SK-N-SH treated with all-trans-retinoic acid at 6 μM for 48 hours (cell line): ENCODE measurements at regions not wholly inside any gene's neighbourhood (a gene's known extent, or its start where the extent isn't known, plus 50 kb on each side); places are given as distances from the start of the nearest gene placed in this dataset.

ENCODE experiments used
- ATAC-seq: fragments of 200-7000 bp; cut with Tn5 transposase; 3 replicates; pipeline ENCODE4 v1.9.1; 2020; ENCODE audit warnings: mild to moderate bottlenecking, moderate library complexity
- ARNTL ChIP-seq: fragments of 450-650 bp; formaldehyde crosslinking; IDR thresholded peaks from 2 replicates; pipeline ENCODE4 v1.5.0; 2020; ENCODE audit warnings: low read depth, mild to moderate bottlenecking, moderate library complexity, borderline replicate concordance
- BACH2 ChIP-seq: fragments of 250-450 bp; sonication (Bioruptor Pico); IDR thresholded peaks from 2 replicates; pipeline ENCODE4 v1.9.0; 2021; ENCODE audit warnings: mild to moderate bottlenecking, borderline replicate concordance
- ESRRG ChIP-seq: fragments of 250-450 bp; sonication (Bioruptor Pico); IDR thresholded peaks from 2 replicates; pipeline ENCODE4 v1.6.1; 2021; ENCODE audit warnings: mild to moderate bottlenecking
- GLIS3 ChIP-seq: fragments of 250-450 bp; sonication (Bioruptor Pico); IDR thresholded peaks from 2 replicates; pipeline ENCODE4 v1.5.0; 2020; ENCODE audit warnings: mild to moderate bottlenecking, moderate library complexity
- ISL1 ChIP-seq: fragments of 250-450 bp; sonication (Bioruptor Pico); IDR thresholded peaks from 2 replicates; pipeline ENCODE4 v2.1.2; 2022; ENCODE audit warnings: mild to moderate bottlenecking, moderate library complexity
- OSR1 ChIP-seq: fragments of 250-450 bp; sonication (Bioruptor Pico); IDR thresholded peaks from 2 replicates; pipeline ENCODE4 v1.8.0; 2022; ENCODE audit warnings: moderate library complexity, mild to moderate bottlenecking, inconsistent platforms
- SNAI2 ChIP-seq: fragments of 250-450 bp; sonication (Bioruptor Pico); IDR thresholded peaks from 2 replicates; pipeline ENCODE4 v1.5.0; 2020; ENCODE audit warnings: mild to moderate bottlenecking, moderate library complexity
- TCF4 ChIP-seq: fragments of 250-450 bp; sonication (Bioruptor Pico); IDR thresholded peaks from 2 replicates; pipeline ENCODE4 v1.8.0; 2021; ENCODE audit warnings: mild to moderate bottlenecking, moderate library complexity, borderline replicate concordance
- TOX ChIP-seq: fragments of 250-450 bp; sonication (Bioruptor Pico); IDR thresholded peaks from 2 replicates; pipeline ENCODE4 v1.8.0; 2021; ENCODE audit warnings: mild to moderate bottlenecking, moderate library complexity, borderline replicate concordance
- ZFP30 ChIP-seq: fragments of 450-650 bp; formaldehyde crosslinking; IDR thresholded peaks from 2 replicates; pipeline ENCODE4 v1.5.0; 2022; ENCODE audit warnings: mild to moderate bottlenecking, moderate library complexity
- ZNF565 ChIP-seq: fragments of 450-650 bp; formaldehyde crosslinking; conservative IDR thresholded peaks from 2 replicates; pipeline ENCODE4 v1.5.0; 2020; ENCODE audit warnings: low read depth, mild to moderate bottlenecking, moderate library complexity
- ZNF70 ChIP-seq: fragments of 450-650 bp; formaldehyde crosslinking; IDR thresholded peaks from 2 replicates; pipeline ENCODE4 v1.5.0; 2020; ENCODE audit warnings: mild to moderate bottlenecking, moderate library complexity
- ZNF8 ChIP-seq: fragments of 450-650 bp; formaldehyde crosslinking; IDR thresholded peaks from 2 replicates; pipeline ENCODE4 v1.5.0; 2020; ENCODE audit warnings: mild to moderate bottlenecking, moderate library complexity
- TF ChIP-seq, protein P1 (sequence below): fragments of 250-450 bp; sonication (Bioruptor Pico); IDR thresholded peaks from 2 replicates; pipeline ENCODE4 v1.5.1; 2020; ENCODE audit warnings: low read depth, mild to moderate bottlenecking, moderate library complexity
- TF ChIP-seq, protein P2 (sequence below): fragments of 250-450 bp; sonication (Bioruptor Pico); IDR thresholded peaks from 2 replicates; pipeline ENCODE4 v1.5.1; 2021; ENCODE audit warnings: mild to moderate bottlenecking, moderate library complexity
- TF ChIP-seq, protein P3 (sequence below): fragments of 250-450 bp; sonication (Bioruptor Pico); IDR thresholded peaks from 2 replicates; pipeline ENCODE4 v1.8.0; 2020; ENCODE audit warnings: mild to moderate bottlenecking, moderate library complexity, borderline replicate concordance
- TF ChIP-seq, protein P4 (sequence below): fragments of 250-450 bp; sonication (Bioruptor Pico); IDR thresholded peaks from 2 replicates; pipeline ENCODE4 v1.5.0; 2020; ENCODE audit warnings: mild to moderate bottlenecking, moderate library complexity

DNA sequence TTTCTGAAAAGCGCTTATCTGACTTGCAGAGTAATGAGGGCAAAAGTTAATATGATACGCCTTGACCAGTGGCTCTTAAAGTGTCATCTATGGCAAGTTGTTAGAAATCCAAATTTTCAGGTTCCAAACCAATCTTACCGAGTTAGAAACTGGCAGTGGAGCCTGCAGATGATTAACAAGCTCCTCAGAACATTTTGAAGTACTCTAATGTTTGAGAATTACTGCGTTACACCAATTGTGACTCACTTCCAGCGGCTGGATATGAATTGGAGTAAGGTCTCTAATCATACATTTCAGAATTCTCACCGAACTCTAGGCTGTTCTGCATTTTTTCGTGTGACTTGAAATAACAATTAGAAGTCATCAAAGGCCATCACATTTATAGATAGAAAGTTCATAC lies 73.5 kb upstream of the TMPRSS15 start (continued):
- TF ChIP-seq, protein P1, sequence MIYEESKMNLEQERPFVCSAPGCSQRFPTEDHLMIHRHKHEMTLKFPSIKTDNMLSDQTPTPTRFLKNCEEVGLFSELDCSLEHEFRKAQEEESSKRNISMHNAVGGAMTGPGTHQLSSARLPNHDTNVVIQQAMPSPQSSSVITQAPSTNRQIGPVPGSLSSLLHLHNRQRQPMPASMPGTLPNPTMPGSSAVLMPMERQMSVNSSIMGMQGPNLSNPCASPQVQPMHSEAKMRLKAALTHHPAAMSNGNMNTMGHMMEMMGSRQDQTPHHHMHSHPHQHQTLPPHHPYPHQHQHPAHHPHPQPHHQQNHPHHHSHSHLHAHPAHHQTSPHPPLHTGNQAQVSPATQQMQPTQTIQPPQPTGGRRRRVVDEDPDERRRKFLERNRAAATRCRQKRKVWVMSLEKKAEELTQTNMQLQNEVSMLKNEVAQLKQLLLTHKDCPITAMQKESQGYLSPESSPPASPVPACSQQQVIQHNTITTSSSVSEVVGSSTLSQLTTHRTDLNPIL (CRISPR knock-in tag) = no peak
- TF ChIP-seq ESRRG (CRISPR knock-in tag) = no peak
- TF ChIP-seq SNAI2 = no peak

DNA sequence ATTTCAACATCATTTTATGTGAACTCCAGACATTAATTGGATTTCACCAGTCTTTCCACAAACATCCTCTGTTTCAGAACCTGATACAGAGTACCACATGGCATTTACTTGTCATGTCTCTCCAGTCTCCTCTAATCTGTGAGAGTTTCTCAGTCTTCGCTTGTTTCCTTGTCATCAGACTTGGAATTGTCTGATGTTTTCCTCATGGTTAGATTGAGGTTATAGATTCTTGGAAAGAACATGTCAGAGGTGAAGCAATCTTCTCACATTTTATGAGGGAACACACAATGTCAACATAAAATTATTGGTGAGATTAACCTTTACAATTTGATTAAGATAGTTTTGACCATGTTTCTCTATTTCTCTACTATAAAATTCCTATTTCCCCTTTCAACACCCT lies 74.9 kb upstream of the TMPRSS15 start:
- ATAC-seq = no peak
- no peak for TF ChIP-seq ISL1 (CRISPR knock-in tag)
- TF ChIP-seq, protein P1 (CRISPR knock-in tag) = no peak
- TF ChIP-seq ZNF70 (CRISPR knock-in tag) = no peak
- TF ChIP-seq, protein P2, sequence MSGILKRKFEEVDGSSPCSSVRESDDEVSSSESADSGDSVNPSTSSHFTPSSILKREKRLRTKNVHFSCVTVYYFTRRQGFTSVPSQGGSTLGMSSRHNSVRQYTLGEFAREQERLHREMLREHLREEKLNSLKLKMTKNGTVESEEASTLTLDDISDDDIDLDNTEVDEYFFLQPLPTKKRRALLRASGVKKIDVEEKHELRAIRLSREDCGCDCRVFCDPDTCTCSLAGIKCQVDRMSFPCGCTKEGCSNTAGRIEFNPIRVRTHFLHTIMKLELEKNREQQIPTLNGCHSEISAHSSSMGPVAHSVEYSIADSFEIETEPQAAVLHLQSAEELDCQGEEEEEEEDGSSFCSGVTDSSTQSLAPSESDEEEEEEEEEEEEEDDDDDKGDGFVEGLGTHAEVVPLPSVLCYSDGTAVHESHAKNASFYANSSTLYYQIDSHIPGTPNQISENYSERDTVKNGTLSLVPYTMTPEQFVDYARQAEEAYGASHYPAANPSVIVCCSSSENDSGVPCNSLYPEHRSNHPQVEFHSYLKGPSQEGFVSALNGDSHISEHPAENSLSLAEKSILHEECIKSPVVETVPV (CRISPR knock-in tag) = no peak
- no peak for TF ChIP-seq BACH2 (CRISPR knock-in tag)
- no peak for TF ChIP-seq TOX (CRISPR knock-in tag)
- no peak for TF ChIP-seq ZNF8 (CRISPR knock-in tag)
- TF ChIP-seq ZNF565 (CRISPR knock-in tag) = no peak
- no peak for TF ChIP-seq ARNTL
- TF ChIP-seq OSR1 (CRISPR knock-in tag) = no peak

DNA sequence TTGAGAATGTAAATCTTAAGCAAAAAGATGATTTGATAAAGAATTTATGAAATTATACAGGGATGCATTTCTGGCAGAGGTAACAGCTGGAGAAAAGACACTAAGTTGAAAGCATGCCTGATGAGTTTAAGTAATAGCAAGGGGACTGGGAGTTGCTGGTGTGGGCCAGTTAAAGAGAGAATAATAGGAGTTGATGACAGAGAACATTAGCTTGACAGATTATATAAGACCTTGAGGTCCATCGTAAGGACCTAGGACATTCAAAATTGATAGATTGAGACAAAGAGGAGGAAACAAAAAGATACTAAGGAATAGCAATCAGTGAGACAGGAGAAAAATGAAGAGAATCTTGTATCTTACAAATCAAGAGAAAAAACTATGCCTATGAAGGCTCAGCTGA lies 84.7 kb upstream of the TMPRSS15 start:
- TF ChIP-seq SNAI2 (no peak), TCF4 (CRISPR knock-in tag) (no peak), TOX (CRISPR knock-in tag) (no peak), ZNF70 (CRISPR knock-in tag) (no peak), ZFP30 (no peak), GLIS3 (CRISPR knock-in tag) (no peak), ARNTL (no peak)
- TF ChIP-seq, protein P3, sequence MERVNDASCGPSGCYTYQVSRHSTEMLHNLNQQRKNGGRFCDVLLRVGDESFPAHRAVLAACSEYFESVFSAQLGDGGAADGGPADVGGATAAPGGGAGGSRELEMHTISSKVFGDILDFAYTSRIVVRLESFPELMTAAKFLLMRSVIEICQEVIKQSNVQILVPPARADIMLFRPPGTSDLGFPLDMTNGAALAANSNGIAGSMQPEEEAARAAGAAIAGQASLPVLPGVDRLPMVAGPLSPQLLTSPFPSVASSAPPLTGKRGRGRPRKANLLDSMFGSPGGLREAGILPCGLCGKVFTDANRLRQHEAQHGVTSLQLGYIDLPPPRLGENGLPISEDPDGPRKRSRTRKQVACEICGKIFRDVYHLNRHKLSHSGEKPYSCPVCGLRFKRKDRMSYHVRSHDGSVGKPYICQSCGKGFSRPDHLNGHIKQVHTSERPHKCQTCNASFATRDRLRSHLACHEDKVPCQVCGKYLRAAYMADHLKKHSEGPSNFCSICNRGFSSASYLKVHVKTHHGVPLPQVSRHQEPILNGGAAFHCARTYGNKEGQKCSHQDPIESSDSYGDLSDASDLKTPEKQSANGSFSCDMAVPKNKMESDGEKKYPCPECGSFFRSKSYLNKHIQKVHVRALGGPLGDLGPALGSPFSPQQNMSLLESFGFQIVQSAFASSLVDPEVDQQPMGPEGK (CRISPR knock-in tag) = no peak
- TF ChIP-seq, protein P4, sequence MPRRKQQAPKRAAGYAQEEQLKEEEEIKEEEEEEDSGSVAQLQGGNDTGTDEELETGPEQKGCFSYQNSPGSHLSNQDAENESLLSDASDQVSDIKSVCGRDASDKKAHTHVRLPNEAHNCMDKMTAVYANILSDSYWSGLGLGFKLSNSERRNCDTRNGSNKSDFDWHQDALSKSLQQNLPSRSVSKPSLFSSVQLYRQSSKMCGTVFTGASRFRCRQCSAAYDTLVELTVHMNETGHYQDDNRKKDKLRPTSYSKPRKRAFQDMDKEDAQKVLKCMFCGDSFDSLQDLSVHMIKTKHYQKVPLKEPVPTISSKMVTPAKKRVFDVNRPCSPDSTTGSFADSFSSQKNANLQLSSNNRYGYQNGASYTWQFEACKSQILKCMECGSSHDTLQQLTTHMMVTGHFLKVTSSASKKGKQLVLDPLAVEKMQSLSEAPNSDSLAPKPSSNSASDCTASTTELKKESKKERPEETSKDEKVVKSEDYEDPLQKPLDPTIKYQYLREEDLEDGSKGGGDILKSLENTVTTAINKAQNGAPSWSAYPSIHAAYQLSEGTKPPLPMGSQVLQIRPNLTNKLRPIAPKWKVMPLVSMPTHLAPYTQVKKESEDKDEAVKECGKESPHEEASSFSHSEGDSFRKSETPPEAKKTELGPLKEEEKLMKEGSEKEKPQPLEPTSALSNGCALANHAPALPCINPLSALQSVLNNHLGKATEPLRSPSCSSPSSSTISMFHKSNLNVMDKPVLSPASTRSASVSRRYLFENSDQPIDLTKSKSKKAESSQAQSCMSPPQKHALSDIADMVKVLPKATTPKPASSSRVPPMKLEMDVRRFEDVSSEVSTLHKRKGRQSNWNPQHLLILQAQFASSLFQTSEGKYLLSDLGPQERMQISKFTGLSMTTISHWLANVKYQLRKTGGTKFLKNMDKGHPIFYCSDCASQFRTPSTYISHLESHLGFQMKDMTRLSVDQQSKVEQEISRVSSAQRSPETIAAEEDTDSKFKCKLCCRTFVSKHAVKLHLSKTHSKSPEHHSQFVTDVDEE (CRISPR knock-in tag) = no peak
- TF ChIP-seq, protein P1 (CRISPR knock-in tag) = no peak
- TF ChIP-seq, protein P2 (CRISPR knock-in tag) = no peak
- no peak for ATAC-seq
